Mucosa of descending colon (tissue), 3 donors: ENCODE measurements at regions not wholly inside any gene's neighbourhood (a gene's known extent, or its start where the extent isn't known, plus 50 kb on each side); places are given as distances from the start of the nearest gene placed in this dataset.

Source experiments
- ATAC-seq: fragments of 200-7000 bp; cut with Tn5 transposase; one replicate; pipeline ENCODE4 v1.9.1; 2020; ENCODE audit warnings: mild to moderate bottlenecking, moderate library complexity
- DNase-seq, 3 donors: peaks; one replicate each; pipeline ENCODE4 v3.0.0-alpha.2; 2020
- H3K36me3 ChIP-seq: fragments of 200-600 bp; one replicate; pipeline ENCODE4 v1.8.0; 2021; ENCODE audit warnings: low read depth, mild to moderate bottlenecking
- H3K4me1 ChIP-seq: fragments of 200-600 bp; one replicate; pipeline ENCODE4 v1.8.0; 2021; ENCODE audit warnings: low read depth, mild to moderate bottlenecking
- H3K4me3 ChIP-seq: fragments of 200-600 bp; one replicate; pipeline ENCODE4 v1.8.0; 2021; ENCODE audit warnings: mild to moderate bottlenecking
- H3K9me3 ChIP-seq: fragments of 200-600 bp; one replicate; pipeline ENCODE4 v1.8.0; 2021; ENCODE audit warnings: mild to moderate bottlenecking
- intact Hi-C, 2 donors: fragments of 100-400 bp; cut with DNase I in 1 of 2; cut with micrococcal nuclease in 1 of 2; formaldehyde crosslinking; loops; one replicate each; pipeline versions ENCODE4 v1.11.0 to v1.11.1; 2022; cut with DNase I, micrococcal nuclease
- TF ChIP-seq, protein P1 (sequence below): fragments of 200-600 bp; IDR thresholded peaks from one replicate; pipeline ENCODE4 v1.8.0; 2022; ENCODE audit warnings: antibody characterized with exemption, mild to moderate bottlenecking
- donor health status: DM: no; HTN: no; CAD: no; lungs with moderate emphysema.
- donor health status: DM: no; HTN: no; CAD: no.
- donor health status: DM: no; HTN: yes; CAD: no.

DNA sequence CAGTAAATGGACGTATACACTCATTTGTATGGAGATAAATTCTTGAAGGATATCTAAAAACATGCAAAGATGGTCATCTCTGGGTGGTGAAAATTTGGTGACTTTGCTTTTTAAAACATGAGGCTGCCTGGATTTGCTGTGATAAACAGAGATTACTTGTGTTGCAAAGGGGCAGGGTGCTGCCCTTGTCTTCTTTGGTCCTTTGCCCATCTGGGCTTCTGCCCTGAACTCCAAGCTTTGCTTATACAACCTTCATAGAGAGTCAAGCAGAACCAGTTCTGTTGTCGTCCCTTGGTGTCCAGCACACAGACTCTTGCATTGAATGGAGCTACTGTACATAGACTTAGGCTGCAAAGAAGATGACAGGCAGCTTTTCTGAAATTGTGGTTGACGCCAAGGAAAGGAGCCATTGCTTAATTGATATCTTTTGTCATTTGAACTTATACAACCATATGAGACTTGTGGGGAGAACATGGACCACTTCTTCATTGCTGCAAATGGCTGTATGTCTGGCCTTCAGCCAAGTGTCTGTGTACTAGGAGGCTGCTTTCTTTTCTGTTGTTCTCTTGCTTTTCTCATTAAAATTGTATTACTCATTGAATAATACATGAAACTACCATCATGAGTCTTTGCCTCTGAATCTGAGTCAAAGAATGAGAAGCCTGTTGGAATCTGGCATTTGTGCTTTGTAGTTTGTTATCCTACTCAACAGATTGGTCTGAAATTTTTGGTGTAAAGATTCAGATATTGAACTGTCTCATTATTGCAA is 152.5 kb downstream of the DMRT2 start:
- Histone ChIP-seq H3K4me3 (no peak overlapping the region), H3K9me3 (no peaks in the 10 kb centered on the region), H3K36me3 (no peaks in the 10 kb centered on the region), H3K4me1 (no peaks in the 10 kb centered on the region)
- intact Hi-C loops = no loop called here
- TF ChIP-seq, protein P1, sequence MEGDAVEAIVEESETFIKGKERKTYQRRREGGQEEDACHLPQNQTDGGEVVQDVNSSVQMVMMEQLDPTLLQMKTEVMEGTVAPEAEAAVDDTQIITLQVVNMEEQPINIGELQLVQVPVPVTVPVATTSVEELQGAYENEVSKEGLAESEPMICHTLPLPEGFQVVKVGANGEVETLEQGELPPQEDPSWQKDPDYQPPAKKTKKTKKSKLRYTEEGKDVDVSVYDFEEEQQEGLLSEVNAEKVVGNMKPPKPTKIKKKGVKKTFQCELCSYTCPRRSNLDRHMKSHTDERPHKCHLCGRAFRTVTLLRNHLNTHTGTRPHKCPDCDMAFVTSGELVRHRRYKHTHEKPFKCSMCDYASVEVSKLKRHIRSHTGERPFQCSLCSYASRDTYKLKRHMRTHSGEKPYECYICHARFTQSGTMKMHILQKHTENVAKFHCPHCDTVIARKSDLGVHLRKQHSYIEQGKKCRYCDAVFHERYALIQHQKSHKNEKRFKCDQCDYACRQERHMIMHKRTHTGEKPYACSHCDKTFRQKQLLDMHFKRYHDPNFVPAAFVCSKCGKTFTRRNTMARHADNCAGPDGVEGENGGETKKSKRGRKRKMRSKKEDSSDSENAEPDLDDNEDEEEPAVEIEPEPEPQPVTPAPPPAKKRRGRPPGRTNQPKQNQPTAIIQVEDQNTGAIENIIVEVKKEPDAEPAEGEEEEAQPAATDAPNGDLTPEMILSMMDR = no peak
- DNase-seq (no peak), ATAC-seq (no peak)

DNA sequence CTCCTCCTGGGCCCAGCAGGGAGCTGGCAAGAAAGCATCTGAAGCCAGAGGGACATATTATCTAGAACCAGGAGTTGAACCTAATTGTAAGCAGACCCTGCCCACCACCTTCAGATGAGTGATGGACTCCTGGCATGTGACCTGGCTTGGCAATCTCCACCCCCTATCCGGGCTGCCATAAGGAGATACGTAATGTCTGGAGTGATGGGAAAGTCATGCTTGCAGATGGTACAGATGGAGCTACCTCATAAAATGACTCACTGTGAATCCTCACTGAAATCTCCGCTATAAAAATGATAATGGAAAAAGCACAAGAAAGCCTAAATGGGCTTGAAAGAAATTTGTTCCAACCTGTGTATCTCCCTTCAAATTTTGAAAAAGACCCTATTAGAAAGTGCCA is 157.5 kb downstream of the DMRT2 start:
- H3K9me3 ChIP-seq = no peaks in the 10 kb centered on the region
- no peak for ATAC-seq
- no peak overlapping the region for H3K4me3 ChIP-seq
- TF ChIP-seq, protein P1 = no peak
- no peaks in the 10 kb centered on the region for H3K4me1 ChIP-seq
- no peaks in the 10 kb centered on the region for H3K36me3 ChIP-seq
- intact Hi-C loops = no loop called here
- no peak for DNase-seq

- intact Hi-C loops = no loop called here
- no peak for ATAC-seq
- Histone ChIP-seq H3K36me3 (no peaks in the 10 kb centered on the region), H3K9me3 (no peaks in the 10 kb centered on the region), H3K4me3 (no peak overlapping the region), H3K4me1 (no peaks in the 10 kb centered on the region)
- no peak for DNase-seq
- TF ChIP-seq, protein P1 = no peak
Observed at GRCh38 chr9:1208157-1208556, 158.0 kb downstream of the DMRT2 start.

- Histone ChIP-seq H3K4me1 (no peaks in the 10 kb centered on the region), H3K36me3 (no peaks in the 10 kb centered on the region), H3K4me3 (no peak overlapping the region), H3K9me3 (no peaks in the 10 kb centered on the region)
- intact Hi-C loops = no loop called here
- no peak for DNase-seq
- TF ChIP-seq, protein P1 = no peak
- no peak for ATAC-seq
Observed at GRCh38 chr9:1210954-1211353, 160.8 kb downstream of the DMRT2 start.

DNA sequence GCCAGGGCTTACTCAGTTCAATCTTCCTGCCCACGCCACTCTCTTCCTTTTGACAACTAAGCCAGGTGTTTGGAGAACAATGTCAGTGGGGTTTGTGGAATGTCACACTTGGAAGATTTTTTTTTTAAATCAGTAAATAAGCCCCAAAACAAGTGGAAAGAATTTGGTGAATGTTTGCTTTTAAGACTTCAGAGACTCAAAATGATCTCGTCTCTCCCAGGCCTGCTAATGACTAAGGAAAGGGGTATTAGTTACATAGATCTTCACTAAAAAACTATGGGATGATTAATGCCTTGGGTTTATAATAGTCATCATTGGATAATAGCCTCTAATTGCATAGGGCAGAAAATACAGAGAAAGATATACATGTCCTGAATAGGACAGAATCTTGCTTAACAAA is 166.4 kb downstream of the DMRT2 start:
- DNase-seq (no peak), ATAC-seq (no peak)
- no peaks in the 10 kb centered on the region for H3K4me1 ChIP-seq
- H3K36me3 ChIP-seq = no peaks in the 10 kb centered on the region
- H3K4me3 ChIP-seq = no peak overlapping the region
- TF ChIP-seq, protein P1 = no peak
- no peaks in the 10 kb centered on the region for H3K9me3 ChIP-seq
- intact Hi-C loops = no loop called here
